SK-N-SH (cell line): ENCODE measurements at regions not wholly inside any gene's neighbourhood (a gene's known extent, or its start where the extent isn't known, plus 50 kb on each side); places are given as distances from the start of the nearest gene placed in this dataset.

ENCODE experiments used
- CTCF ChIA-PET: fragments of 300-600, 350-600 bp; formaldehyde crosslinking; extraction: SDS; loops from one replicate; lab custom pipeline; 2021; lab: Yijun Ruan, JAX
- POLR2A ChIA-PET: fragments of 350-600 bp; sonication (Branson Sonifier 250); formaldehyde crosslinking; extraction: SDS; loops from one replicate; lab custom pipeline; 2020; ENCODE audit warnings: antibody characterized with exemption, inconsistent platforms; lab: Yijun Ruan, JAX
- DNase-seq: peaks from one replicate; pipeline ENCODE4 v3.0.0; 2012
- H2AFZ ChIP-seq: fragments of 200-600 bp; sonication (generic); 2 replicates; pipeline ENCODE4 v1.8.1; 2016; ENCODE audit warnings: antibody characterized with exemption, mild to moderate bottlenecking, low read depth
- H3F3A ChIP-seq: fragments of 200-600 bp; sonication (generic); replicated peaks from 2 replicates; pipeline ENCODE3; 2016; ENCODE audit warnings: antibody characterized with exemption, mild to moderate bottlenecking; ENCODE audit not compliant: insufficient read depth
- H3K27ac ChIP-seq, 2 experiments: fragments of 200-500 bp in 1 of 2; fragments of 200-600 bp in 1 of 2; sonication (Bioruptor generic) in 1 of 2; sonication (generic), shearing (Covaris generic) in 1 of 2; 2 replicates each; pipeline versions ENCODE4 v1.5.1 to v1.6.1; 2014 to 2016; ENCODE audit warnings: low read depth in 2 of 2, inconsistent platforms in 1 of 2, low read length in 1 of 2, mild to moderate bottlenecking in 1 of 2, mixed read lengths in 1 of 2
- H3K27me3 ChIP-seq: fragments of 200-600 bp; sonication (generic), shearing (Covaris generic); 2 replicates; pipeline ENCODE4 v1.6.1; 2016; ENCODE audit warnings: mixed run types; ENCODE audit not compliant: insufficient read depth
- H3K36me3 ChIP-seq, 2 experiments: fragments of 200-500 bp in 1 of 2; fragments of 200-600 bp in 1 of 2; sonication (Bioruptor generic) in 1 of 2; sonication (generic) in 1 of 2; replicated peaks in 1 of 2; 2 replicates each; pipeline versions ENCODE3 to v1.5.1; 2014 to 2016; ENCODE audit warnings: low read length in 1 of 2, mild to moderate bottlenecking in 1 of 2; ENCODE audit not compliant: insufficient read depth in 2 of 2, control insufficient read depth in 1 of 2
- H3K4me1 ChIP-seq, 2 experiments: fragments of 200-500 bp in 1 of 2; fragments of 200-600 bp in 1 of 2; sonication (Bioruptor generic) in 1 of 2; sonication (generic), shearing (Covaris generic) in 1 of 2; 2 replicates each; pipeline versions ENCODE4 v1.5.1 to v1.6.1; 2014 to 2016; ENCODE audit warnings: low read depth in 1 of 2, low read length in 1 of 2, mixed run types in 1 of 2; ENCODE audit not compliant: insufficient read depth in 2 of 2, control insufficient read depth in 1 of 2
- H3K4me2 ChIP-seq: fragments of 200-600 bp; sonication (generic), shearing (Covaris generic); 2 replicates; pipeline ENCODE4 v1.6.1; 2017; ENCODE audit warnings: mixed run types
- H3K4me3 ChIP-seq, 2 experiments: fragments of 200-500 bp in 1 of 2; fragments of 200-600 bp in 1 of 2; sonication (Bioruptor generic) in 1 of 2; sonication (generic), shearing (Covaris generic) in 1 of 2; 2 replicates each; pipeline versions ENCODE4 v1.5.1 to v1.8.1; 2014 to 2016; ENCODE audit warnings: low read depth in 2 of 2, inconsistent platforms in 1 of 2, low read length in 1 of 2, mild to moderate bottlenecking in 1 of 2, mixed read lengths in 1 of 2, moderate library complexity in 1 of 2
- H3K79me2 ChIP-seq: fragments of 200-600 bp; sonication (generic); 2 replicates; pipeline ENCODE4 v1.8.1; 2017; ENCODE audit warnings: mild to moderate bottlenecking; ENCODE audit not compliant: insufficient read depth
- H3K9ac ChIP-seq: fragments of 200-600 bp; sonication (generic); 2 replicates; pipeline ENCODE4 v1.6.1; 2017; ENCODE audit warnings: mixed run types
- H3K9me2 ChIP-seq: fragments of 200-600 bp; sonication (generic); 2 replicates; pipeline ENCODE4 v1.6.1; 2017; ENCODE audit warnings: mixed run types
- H3K9me3 ChIP-seq: fragments of 200-600 bp; sonication (generic); 2 replicates; pipeline ENCODE4 v1.6.1; 2017; ENCODE audit warnings: mixed run types, mild to moderate bottlenecking, moderate library complexity
- H4K20me1 ChIP-seq: fragments of 200-600 bp; sonication (generic); 2 replicates; pipeline ENCODE4 v1.6.1; 2017; ENCODE audit warnings: mild to moderate bottlenecking, mixed run types; ENCODE audit not compliant: insufficient read depth
- FOXJ3 ChIP-seq: sonication (generic); formaldehyde crosslinking; IDR thresholded peaks from 2 replicates; pipeline ENCODE4 v1.5.1; 2020; ENCODE audit warnings: mild to moderate bottlenecking, missing genetic modification reagents
- GABPA ChIP-seq: IDR thresholded peaks from 2 replicates; pipeline ENCODE4 v1.4.0; 2012; ENCODE audit warnings: low read depth, mild to moderate bottlenecking
- GATA2 ChIP-seq: sonication (generic); formaldehyde crosslinking; IDR thresholded peaks from 2 replicates; pipeline ENCODE4 v1.5.0; 2020; ENCODE audit warnings: mild to moderate bottlenecking, missing genetic modification reagents
- JUND ChIP-seq: IDR thresholded peaks from 2 replicates; pipeline ENCODE4 v1.4.0; 2012
- MEF2A ChIP-seq: IDR thresholded peaks from 2 replicates; pipeline ENCODE4 v1.4.0; 2012; ENCODE audit warnings: low read depth, borderline replicate concordance
- MXI1 ChIP-seq: IDR thresholded peaks from 2 replicates; pipeline ENCODE4 v1.6.1; 2012; ENCODE audit warnings: mild to moderate bottlenecking, low read depth, low read length, improper control_type of control experiment
- NFIC ChIP-seq: IDR thresholded peaks from 2 replicates; pipeline ENCODE4 v1.4.0; 2012; ENCODE audit warnings: borderline replicate concordance
- NRF1 ChIP-seq: IDR thresholded peaks from 2 replicates; pipeline ENCODE4 v1.6.1; 2012; ENCODE audit warnings: low read depth, mild to moderate bottlenecking, low read length
- POLR2AphosphoS5 ChIP-seq: IDR thresholded peaks from 2 replicates; pipeline ENCODE4 v1.6.1; 2012; ENCODE audit warnings: low read depth, low read length
- RAD21 ChIP-seq: IDR thresholded peaks from 2 replicates; pipeline ENCODE4 v1.6.1; 2012; ENCODE audit warnings: mild to moderate bottlenecking, low read length
- RCOR1 ChIP-seq: fragments of 150-350 bp; IDR thresholded peaks from 2 replicates; pipeline ENCODE4 v1.6.1; 2017; ENCODE audit warnings: antibody characterized with exemption, low read length
- RFX5 ChIP-seq: IDR thresholded peaks from 2 replicates; pipeline ENCODE4 v1.6.1; 2012; ENCODE audit warnings: mild to moderate bottlenecking, improper control_type of control experiment, low read length
- SIN3A ChIP-seq: IDR thresholded peaks from 2 replicates; pipeline ENCODE4 v1.6.1; 2012; ENCODE audit warnings: low read depth, mild to moderate bottlenecking, low read length, moderate library complexity, borderline replicate concordance
- SMC3 ChIP-seq: IDR thresholded peaks from 2 replicates; pipeline ENCODE4 v1.6.1; 2012; ENCODE audit warnings: low read depth, low read length, improper control_type of control experiment
- TAF1 ChIP-seq: IDR thresholded peaks from 2 replicates; pipeline ENCODE4 v1.6.1; 2012; ENCODE audit warnings: low read depth, mild to moderate bottlenecking, low read length, moderate library complexity, borderline replicate concordance
- TEAD4 ChIP-seq: IDR thresholded peaks from 2 replicates; pipeline ENCODE4 v1.4.0; 2012; ENCODE audit warnings: mild to moderate bottlenecking, borderline replicate concordance; ENCODE audit not compliant: insufficient read depth
- WGBS: methylation state at CpG from one replicate; pipeline ENCODE4 v1.1.6; 2017; ENCODE audit warnings: low lambda C conversion rate; 5-methylcytosine and 5-hydroxymethylcytosine counted together
- TF ChIP-seq, protein P1 (sequence below): IDR thresholded peaks from 2 replicates; pipeline ENCODE4 v1.4.0; 2012; ENCODE audit warnings: low read depth, borderline replicate concordance
- TF ChIP-seq, protein P2 (sequence below): IDR thresholded peaks from 2 replicates; pipeline ENCODE4; 2012

DNA sequence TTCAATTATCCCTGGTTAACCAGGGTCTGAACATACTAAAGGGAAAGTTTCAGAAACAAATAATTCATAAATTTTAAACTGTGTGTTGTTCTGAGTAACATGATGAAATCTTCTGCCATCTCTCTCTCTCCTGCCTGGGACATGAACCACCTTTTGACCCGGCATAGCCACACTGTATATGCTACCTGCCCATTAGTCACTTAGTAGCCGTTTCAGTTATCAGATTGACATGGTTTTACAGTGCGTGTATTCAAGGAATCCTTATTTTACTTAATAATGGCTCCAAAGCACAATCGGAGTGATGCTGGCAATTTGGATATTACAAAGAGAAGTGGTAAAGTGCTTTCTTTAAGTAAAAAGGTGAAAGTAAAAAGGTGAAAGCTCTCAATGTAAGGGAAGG is 227.1 kb upstream of the CCDC179 start:
- no peak overlapping the region for H3K4me2 ChIP-seq
- 64% methylated on average over 4 of the region's 4 CpGs for WGBS

DNA sequence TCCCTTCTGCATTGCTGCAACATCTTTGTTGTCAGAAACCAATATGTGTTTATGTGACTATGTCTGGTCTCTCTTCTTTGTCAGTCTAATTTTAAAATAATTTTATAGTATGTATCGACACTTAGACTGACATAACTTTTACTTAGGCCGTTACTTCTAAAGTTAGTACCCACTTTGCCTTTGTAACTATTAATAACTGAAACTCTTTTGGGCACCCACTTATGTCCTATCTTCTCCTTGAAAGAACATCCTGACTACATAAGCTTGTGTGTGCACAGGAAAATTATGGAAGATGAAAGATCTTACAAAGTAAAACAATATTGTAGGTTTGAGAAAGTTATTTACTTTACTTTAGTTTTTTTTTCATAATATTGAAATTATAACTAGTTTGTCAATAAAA is 230.4 kb upstream of the CCDC179 start:
- POLR2A ChIA-PET: no interaction called here
- H3K27me3 ChIP-seq: no peaks in the 10 kb centered on the region
- H3K9ac ChIP-seq: no peak overlapping the region
- H3K79me2 ChIP-seq: no peaks in the 10 kb centered on the region
- CTCF ChIA-PET: no interaction called here
- TF ChIP-seq MXI1: no peak
- TF ChIP-seq SMC3: no peak
- TF ChIP-seq GATA2 (CRISPR knock-in tag): no peak
- no peak for TF ChIP-seq JUND
- no peak for TF ChIP-seq RCOR1
- TF ChIP-seq GABPA: no peak
- TF ChIP-seq RAD21: no peak
- no peak for TF ChIP-seq SIN3A
- TF ChIP-seq POLR2AphosphoS5: no peak
- no peak for TF ChIP-seq NRF1
- no peak for TF ChIP-seq TAF1
- no peak for TF ChIP-seq RFX5
- TF ChIP-seq FOXJ3 (CRISPR knock-in tag): no peak
- no peak for TF ChIP-seq TEAD4
- TF ChIP-seq MEF2A: no peak
- TF ChIP-seq NFIC: no peak
- TF ChIP-seq, protein P1, sequence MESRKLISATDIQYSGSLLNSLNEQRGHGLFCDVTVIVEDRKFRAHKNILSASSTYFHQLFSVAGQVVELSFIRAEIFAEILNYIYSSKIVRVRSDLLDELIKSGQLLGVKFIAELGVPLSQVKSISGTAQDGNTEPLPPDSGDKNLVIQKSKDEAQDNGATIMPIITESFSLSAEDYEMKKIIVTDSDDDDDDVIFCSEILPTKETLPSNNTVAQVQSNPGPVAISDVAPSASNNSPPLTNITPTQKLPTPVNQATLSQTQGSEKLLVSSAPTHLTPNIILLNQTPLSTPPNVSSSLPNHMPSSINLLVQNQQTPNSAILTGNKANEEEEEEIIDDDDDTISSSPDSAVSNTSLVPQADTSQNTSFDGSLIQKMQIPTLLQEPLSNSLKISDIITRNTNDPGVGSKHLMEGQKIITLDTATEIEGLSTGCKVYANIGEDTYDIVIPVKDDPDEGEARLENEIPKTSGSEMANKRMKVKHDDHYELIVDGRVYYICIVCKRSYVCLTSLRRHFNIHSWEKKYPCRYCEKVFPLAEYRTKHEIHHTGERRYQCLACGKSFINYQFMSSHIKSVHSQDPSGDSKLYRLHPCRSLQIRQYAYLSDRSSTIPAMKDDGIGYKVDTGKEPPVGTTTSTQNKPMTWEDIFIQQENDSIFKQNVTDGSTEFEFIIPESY: no peak
- no peaks in the 10 kb centered on the region for H3K9me3 ChIP-seq
- no peaks in the 10 kb centered on the region for H3F3A ChIP-seq
- H3K4me3 ChIP-seq: no peak overlapping the region
- H4K20me1 ChIP-seq: no peaks in the 10 kb centered on the region
- H3K27ac ChIP-seq: no peak overlapping the region
- no peaks in the 10 kb centered on the region for H3K4me1 ChIP-seq
- 77% methylated on average over 2 of the region's 2 CpGs for WGBS
- no peak for DNase-seq
- no peaks in the 10 kb centered on the region for H3K36me3 ChIP-seq
- H3K4me2 ChIP-seq: no peak overlapping the region
- H2AFZ ChIP-seq: no peak overlapping the region
- H3K9me2 ChIP-seq: no peaks in the 10 kb centered on the region

More for the DNA sequence above, 227.1 kb upstream of the CCDC179 start:
- POLR2A ChIA-PET: no interaction called here
- H3K79me2 ChIP-seq: no peaks in the 10 kb centered on the region
- H4K20me1 ChIP-seq: no peaks in the 10 kb centered on the region
- TF ChIP-seq RAD21: no peak
- TF ChIP-seq, protein P2, sequence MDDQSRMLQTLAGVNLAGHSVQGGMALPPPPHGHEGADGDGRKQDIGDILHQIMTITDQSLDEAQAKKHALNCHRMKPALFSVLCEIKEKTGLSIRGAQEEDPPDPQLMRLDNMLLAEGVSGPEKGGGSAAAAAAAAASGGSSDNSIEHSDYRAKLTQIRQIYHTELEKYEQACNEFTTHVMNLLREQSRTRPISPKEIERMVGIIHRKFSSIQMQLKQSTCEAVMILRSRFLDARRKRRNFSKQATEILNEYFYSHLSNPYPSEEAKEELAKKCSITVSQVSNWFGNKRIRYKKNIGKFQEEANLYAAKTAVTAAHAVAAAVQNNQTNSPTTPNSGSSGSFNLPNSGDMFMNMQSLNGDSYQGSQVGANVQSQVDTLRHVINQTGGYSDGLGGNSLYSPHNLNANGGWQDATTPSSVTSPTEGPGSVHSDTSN: no peak
- no peaks in the 10 kb centered on the region for H3K9me2 ChIP-seq
- H3K9me3 ChIP-seq: no peaks in the 10 kb centered on the region
- H3K4me3 ChIP-seq: no peak overlapping the region
- DNase-seq: no peak
- no peak overlapping the region for H3K27ac ChIP-seq
- CTCF ChIA-PET: no interaction called here
- no peak overlapping the region for H2AFZ ChIP-seq
- no peaks in the 10 kb centered on the region for H3F3A ChIP-seq
- H3K4me1 ChIP-seq: no peaks in the 10 kb centered on the region
- H3K36me3 ChIP-seq: no peaks in the 10 kb centered on the region
- no peak overlapping the region for H3K9ac ChIP-seq
- no peaks in the 10 kb centered on the region for H3K27me3 ChIP-seq
